ENCODE measurements at regions not wholly inside any gene's neighbourhood (a gene's known extent, or its start where the extent isn't known, plus 50 kb on each side); places are given as distances from the start of the nearest gene placed in this dataset.
"Not testable (repeated sequence)": the region's sequence is repeated elsewhere in the genome, so short reads cannot be mapped to it uniquely, and the experiment has no call there.

DNA sequence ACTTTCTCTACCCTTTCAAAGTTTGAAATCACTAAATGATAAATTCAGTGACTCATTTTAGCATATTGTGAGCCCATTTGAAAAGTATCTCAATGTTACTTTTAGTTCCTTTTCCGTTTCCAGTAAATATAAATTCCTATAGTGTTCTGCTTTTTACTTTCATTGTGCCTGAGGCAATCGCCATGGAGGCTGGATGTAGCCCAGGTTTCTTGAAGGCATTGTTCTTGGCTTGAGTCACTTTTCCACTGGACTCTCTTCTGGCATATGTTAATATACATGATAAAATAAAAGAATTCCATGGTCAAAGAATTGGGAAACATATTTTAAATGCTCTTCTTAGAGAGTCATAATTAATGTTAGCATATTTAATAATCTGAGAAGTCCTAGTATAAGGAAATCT lies 327.0 kb downstream of the IZUMO3 start:
- peak; percentile 9 for DNase-seq (ENCODE audit: low read depth)
- Histone ChIP-seq H3K27me3 (ENCODE audit: control insufficient read depth, insufficient read depth, low read length) (no peaks in the 10 kb centered on the region), H3K36me3 (ENCODE audit: control insufficient read depth, insufficient read depth, low read length) (no peaks in the 10 kb centered on the region), H3K4me3 (ENCODE audit: low read depth, low read length) (no peak overlapping the region)
- ChIA-PET CTCF (no interaction called here), POLR2A (no interaction called here)
- no peak for TF ChIP-seq CTCF (IDR thresholded peaks at IDR 0.05; ENCODE audit: insufficient read depth, low read depth, low read length)

- no peak for TF ChIP-seq CTCF (IDR thresholded peaks at IDR 0.05; ENCODE audit: insufficient read depth, low read depth, low read length)
- POLR2A ChIA-PET, result no interaction called here
- Histone ChIP-seq H3K36me3 (ENCODE audit: control insufficient read depth, insufficient read depth, low read length) (no peaks in the 10 kb centered on the region), H3K27me3 (ENCODE audit: control insufficient read depth, insufficient read depth, low read length) (no peaks in the 10 kb centered on the region), H3K4me3 (ENCODE audit: low read depth, low read length) (no peak overlapping the region)
- CTCF ChIA-PET, result no interaction called here
- DNase-seq (ENCODE audit: low read depth), result no peak
Observed at GRCh38 chr9:24210641-24211040, 335.1 kb downstream of the IZUMO3 start.

DNA sequence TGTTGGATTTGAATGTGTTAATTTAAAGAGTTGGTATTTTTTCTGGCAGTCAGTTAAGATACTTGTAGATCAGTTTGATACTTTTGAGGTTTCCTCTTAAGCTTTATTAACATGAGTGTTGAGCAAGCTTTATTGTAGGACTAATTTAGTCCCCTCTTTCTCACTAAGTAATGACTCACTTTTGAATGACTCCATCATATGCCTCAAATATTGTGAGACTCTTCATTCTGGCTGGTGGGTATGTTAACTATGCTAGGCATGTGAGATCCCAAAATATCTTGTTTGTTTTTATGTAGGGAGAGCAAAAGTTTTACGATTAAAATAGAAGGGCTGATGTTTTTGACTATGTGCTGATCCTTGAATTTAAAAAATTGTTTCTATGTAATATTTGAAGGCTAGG lies 355.7 kb downstream of the IZUMO3 start:
- Histone ChIP-seq H3K27me3 (ENCODE audit: control insufficient read depth, insufficient read depth, low read length) (no peaks in the 10 kb centered on the region), H3K4me3 (ENCODE audit: low read depth, low read length) (no peak overlapping the region), H3K36me3 (ENCODE audit: control insufficient read depth, insufficient read depth, low read length) (no peaks in the 10 kb centered on the region)
- peak; percentile 7 for DNase-seq (ENCODE audit: low read depth)
- POLR2A ChIA-PET, result no interaction called here
- CTCF ChIA-PET, result no interaction called here
- no peak for TF ChIP-seq CTCF (IDR thresholded peaks at IDR 0.05; ENCODE audit: insufficient read depth, low read depth, low read length)

GRCh38 chr9:24180572-24180971 lies 354.5 kb upstream of the ELAVL2 start:
- H3K36me3 ChIP-seq (ENCODE audit: control insufficient read depth, insufficient read depth, low read length); CTCF ChIA-PET; H3K4me3 ChIP-seq (ENCODE audit: low read depth, low read length); DNase-seq (ENCODE audit: low read depth); H3K27me3 ChIP-seq (ENCODE audit: control insufficient read depth, insufficient read depth, low read length); POLR2A ChIA-PET: not testable (repeated sequence)

DNA sequence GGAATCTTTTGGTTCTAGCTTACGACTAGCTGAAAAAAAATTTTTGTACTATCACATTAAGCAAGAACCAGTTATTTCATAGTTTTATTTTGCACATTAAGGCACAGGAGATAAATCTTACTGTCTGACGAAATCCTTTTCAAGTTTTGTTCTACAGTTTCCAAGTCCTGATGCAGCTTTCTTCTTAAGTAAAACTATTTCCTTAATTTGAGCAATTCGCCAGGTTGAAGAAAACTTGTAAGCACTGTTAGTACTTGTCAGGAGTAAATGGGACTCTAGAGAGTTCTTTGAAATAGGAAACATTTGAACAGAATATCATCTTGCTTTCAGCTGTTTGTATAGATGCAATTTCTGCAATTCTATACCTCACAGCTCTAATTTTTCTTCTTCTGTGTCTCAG lies 318.8 kb upstream of the ELAVL2 start:
- no peak for TF ChIP-seq CTCF (IDR thresholded peaks at IDR 0.05; ENCODE audit: insufficient read depth, low read depth, low read length)
- CTCF ChIA-PET, result no interaction called here

GRCh38 chr9:24135072-24135471 lies 309.0 kb upstream of the ELAVL2 start:
- H3K27me3 ChIP-seq (ENCODE audit: control insufficient read depth, insufficient read depth, low read length); H3K36me3 ChIP-seq (ENCODE audit: control insufficient read depth, insufficient read depth, low read length); H3K4me3 ChIP-seq (ENCODE audit: low read depth, low read length); CTCF ChIA-PET; DNase-seq (ENCODE audit: low read depth); POLR2A ChIA-PET: not testable (repeated sequence)

More for the DNA sequence above, 318.8 kb upstream of the ELAVL2 start:
- H3K36me3 ChIP-seq (ENCODE audit: control insufficient read depth, insufficient read depth, low read length), result no peaks in the 10 kb centered on the region
- H3K27me3 ChIP-seq (ENCODE audit: control insufficient read depth, insufficient read depth, low read length), result no peaks in the 10 kb centered on the region
- H3K4me3 ChIP-seq (ENCODE audit: low read depth, low read length), result no peak overlapping the region
- no peak for DNase-seq (ENCODE audit: low read depth)
- POLR2A ChIA-PET, result no interaction called here

Measured in BJ (cell line).